GM12874 (cell line): ENCODE measurements at regions not wholly inside any gene's neighbourhood (a gene's known extent, or its start where the extent isn't known, plus 50 kb on each side); places are given as distances from the start of the nearest gene placed in this dataset.

Source experiments
- TF ChIP-seq, protein P1 (sequence below): IDR thresholded peaks from 2 replicates; pipeline ENCODE4 v1.5.1; 2011; ENCODE audit warnings: low read depth, mild to moderate bottlenecking, control low read depth, low read length, moderate library complexity; ENCODE audit not compliant: insufficient read depth

- TF ChIP-seq, protein P1, sequence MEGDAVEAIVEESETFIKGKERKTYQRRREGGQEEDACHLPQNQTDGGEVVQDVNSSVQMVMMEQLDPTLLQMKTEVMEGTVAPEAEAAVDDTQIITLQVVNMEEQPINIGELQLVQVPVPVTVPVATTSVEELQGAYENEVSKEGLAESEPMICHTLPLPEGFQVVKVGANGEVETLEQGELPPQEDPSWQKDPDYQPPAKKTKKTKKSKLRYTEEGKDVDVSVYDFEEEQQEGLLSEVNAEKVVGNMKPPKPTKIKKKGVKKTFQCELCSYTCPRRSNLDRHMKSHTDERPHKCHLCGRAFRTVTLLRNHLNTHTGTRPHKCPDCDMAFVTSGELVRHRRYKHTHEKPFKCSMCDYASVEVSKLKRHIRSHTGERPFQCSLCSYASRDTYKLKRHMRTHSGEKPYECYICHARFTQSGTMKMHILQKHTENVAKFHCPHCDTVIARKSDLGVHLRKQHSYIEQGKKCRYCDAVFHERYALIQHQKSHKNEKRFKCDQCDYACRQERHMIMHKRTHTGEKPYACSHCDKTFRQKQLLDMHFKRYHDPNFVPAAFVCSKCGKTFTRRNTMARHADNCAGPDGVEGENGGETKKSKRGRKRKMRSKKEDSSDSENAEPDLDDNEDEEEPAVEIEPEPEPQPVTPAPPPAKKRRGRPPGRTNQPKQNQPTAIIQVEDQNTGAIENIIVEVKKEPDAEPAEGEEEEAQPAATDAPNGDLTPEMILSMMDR, result no peak
These were observed 99.2 kb upstream of the SLC30A5 start for GRCh38 chr5:68994645-68995044.

DNA sequence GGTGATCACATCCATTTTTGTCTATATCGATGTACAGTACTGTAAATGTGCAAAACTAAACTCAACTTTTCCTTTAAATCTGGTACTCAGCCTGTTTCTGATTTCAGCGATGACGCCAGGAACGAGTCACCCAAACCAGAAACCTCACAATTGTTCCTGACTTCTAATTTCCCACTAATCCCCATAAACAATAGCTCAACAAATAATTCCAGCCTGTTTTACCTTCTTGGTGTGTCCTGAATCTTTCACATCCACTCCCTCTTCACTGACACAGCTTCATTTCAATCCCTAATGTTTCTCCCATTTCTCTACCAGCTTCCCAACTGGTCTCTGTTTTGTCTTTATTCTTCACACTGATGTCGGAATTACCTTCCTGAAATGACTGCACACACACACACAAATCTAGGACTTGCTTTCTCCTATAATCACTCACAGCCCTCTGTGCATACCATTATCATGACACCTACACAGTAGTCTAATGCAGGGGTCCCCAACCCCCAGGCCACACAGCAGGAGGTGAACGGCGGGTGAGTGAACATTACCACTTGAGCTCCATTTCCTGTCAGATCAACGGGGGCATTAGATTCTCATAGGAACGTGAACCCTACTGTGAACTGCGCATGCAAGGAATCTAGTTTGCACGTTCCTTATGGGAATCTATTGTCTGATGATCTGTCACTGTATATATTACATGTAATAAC, 97.8 kb upstream of the SLC30A5 start:
- TF ChIP-seq, protein P1, result no peak

GRCh38 chr5:68999181-68999580, 94.6 kb upstream of the SLC30A5 start:
- TF ChIP-seq, protein P1, result no peak

DNA sequence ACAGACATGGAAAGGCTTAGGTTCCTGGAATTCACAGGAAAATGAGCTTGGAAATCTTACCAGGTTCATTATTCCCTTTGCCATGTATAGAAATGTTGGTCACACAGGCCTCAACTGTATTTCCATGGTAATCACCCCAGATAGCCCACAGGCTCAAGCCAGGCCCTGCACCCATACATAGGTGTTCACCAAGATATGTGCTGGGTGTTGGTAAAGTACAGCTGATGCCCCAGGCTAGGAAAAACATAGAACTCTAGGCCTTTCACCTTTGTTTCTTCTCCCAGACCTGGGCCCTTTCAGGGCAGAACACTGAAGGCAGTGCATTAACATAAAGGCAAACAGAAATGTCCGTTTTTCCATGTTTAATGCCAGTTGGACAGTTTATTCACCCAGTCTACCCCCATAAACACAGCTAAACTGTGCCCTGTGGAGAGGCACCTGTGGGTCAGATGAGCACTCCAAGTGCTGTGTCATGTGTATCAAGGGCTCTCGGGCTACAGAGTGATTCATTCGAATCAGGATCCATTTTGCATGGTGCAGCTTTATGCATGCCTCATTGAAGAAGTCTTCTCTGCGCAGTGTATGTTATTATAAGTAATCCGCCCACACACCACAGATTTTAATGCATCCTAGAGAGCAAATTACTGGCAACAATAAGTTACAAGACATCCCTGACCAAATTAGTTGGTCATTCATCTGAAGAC, 93.4 kb upstream of the SLC30A5 start:
- TF ChIP-seq, protein P1, result no peak

DNA sequence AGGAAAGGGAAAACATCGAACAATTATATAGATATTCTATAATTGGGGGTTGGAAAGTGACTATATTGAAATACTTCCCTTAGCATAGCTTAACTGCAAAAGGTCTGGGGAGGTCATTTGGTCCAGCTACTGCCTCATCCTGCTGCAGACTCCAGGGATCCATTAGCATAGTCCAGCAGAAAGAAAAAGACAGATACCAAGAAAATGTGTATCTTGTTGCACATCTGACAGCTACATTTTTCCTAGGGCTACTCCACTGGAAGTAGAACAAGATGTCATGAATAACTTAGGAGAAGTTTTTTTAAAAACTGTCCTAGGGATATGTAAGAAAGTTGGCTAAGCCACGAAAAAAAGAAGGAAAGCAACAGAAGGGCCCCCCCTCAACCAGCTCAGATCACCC, 92.9 kb upstream of the SLC30A5 start:
- TF ChIP-seq, protein P1, result no peak

GRCh38 chr5:69001627-69002026, 92.2 kb upstream of the SLC30A5 start:
- TF ChIP-seq, protein P1, result no peak

- TF ChIP-seq, protein P1, result no peak
These were observed 89.7 kb upstream of the SLC30A5 start for GRCh38 chr5:69004127-69004526.
